HG02610 (cell line): ENCODE measurements at regions not wholly inside any gene's neighbourhood (a gene's known extent, or its start where the extent isn't known, plus 50 kb on each side); places are given as distances from the start of the nearest gene placed in this dataset.
"Not testable (repeated sequence)": the region's sequence is repeated elsewhere in the genome, so short reads cannot be mapped to it uniquely, and the experiment has no call there.

Experiments used
- ATAC-seq: cut with Tn5 transposase; IDR thresholded peaks from one replicate; pipeline ENCODE4 v1.9.1; 2021; ENCODE audit warnings: mild to moderate bottlenecking, moderate library complexity; ENCODE audit not compliant: unreplicated experiment

DNA sequence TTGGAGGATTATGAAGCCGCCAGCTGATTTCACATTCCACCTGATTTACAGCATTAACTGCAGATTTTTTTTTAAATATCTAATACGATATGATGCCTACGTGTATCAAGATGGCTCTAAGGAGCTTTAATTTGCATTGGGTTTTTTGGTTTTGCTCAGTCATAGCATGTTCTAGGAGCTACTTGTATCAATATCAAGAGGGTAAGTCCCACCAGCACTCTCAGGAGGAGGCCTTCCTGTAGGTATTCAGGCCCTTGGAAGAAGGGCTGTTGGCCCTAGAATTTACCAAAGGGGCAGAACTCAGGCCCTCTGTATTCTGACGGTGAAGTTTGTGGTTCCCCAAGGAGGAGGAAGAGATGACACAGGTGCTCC is 97.2 kb upstream of the IPO5 start:
- no peak for ATAC-seq

- ATAC-seq = no peak
Measured at GRCh38 chr13:97858161-97858560, 95.3 kb upstream of the IPO5 start.

DNA sequence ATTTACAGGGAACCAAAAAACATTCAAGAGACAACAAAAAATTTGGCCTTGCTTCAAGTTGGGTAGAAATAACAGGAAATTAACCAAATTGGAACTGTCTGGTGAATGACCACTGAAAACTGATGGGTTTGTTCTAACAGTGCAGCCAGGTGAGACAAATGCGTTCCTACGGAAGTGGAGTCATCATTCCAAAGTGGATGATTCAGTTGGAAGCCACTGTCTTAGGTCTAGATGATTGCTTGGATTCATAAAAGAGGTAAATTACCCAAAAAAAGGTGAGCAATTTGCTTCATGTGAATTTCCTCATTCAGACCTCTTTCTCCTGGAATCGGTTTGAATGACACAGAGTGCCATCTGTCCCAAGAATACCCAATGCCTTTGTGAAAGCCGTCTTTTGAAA is 87.1 kb upstream of the IPO5 start:
- ATAC-seq = no peak

- no peak for ATAC-seq
Measured at GRCh38 chr13:97866751-97867150, 86.7 kb upstream of the IPO5 start.

DNA sequence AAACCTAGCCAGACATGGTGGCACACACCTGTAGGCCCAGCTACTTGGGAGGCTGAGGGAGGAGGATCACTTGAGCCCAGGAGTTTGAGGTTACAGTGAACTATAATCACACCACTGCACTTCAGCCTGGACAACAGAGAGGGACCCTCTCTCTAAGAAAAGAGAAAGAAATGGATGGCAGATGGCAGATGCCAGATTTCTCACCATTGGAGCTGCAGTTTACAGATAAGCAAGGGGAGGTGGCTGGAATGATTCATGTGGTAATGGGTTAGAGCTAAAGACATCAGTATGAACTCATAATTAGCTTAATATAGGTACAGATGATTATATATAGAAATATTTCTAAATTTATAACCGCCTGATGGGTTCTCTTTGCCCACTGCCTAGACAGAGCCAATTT is 80.1 kb upstream of the IPO5 start:
- no peak for ATAC-seq

- ATAC-seq = no peak
Measured at GRCh38 chr13:97875218-97875617, 78.3 kb upstream of the IPO5 start.

DNA sequence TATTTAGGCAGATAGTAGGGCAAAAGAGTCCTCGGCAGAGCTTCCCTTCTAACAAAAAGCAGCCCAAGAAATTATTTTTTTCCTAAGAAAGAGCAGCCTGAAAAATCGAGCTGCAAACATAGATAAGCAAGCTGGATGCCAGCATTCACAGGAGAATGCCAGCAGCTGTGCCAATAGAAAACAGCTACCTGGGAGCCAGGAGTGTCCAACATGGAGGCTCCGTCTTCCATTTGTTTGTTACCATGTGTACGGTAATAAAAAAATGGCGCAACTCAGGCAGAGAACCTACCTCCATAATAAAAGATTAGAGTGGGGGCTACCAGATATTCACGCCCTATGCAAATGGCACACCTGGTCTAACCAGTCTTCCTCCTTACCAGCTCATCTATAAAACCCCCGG is 77.6 kb upstream of the IPO5 start:
- ATAC-seq = no peak

DNA sequence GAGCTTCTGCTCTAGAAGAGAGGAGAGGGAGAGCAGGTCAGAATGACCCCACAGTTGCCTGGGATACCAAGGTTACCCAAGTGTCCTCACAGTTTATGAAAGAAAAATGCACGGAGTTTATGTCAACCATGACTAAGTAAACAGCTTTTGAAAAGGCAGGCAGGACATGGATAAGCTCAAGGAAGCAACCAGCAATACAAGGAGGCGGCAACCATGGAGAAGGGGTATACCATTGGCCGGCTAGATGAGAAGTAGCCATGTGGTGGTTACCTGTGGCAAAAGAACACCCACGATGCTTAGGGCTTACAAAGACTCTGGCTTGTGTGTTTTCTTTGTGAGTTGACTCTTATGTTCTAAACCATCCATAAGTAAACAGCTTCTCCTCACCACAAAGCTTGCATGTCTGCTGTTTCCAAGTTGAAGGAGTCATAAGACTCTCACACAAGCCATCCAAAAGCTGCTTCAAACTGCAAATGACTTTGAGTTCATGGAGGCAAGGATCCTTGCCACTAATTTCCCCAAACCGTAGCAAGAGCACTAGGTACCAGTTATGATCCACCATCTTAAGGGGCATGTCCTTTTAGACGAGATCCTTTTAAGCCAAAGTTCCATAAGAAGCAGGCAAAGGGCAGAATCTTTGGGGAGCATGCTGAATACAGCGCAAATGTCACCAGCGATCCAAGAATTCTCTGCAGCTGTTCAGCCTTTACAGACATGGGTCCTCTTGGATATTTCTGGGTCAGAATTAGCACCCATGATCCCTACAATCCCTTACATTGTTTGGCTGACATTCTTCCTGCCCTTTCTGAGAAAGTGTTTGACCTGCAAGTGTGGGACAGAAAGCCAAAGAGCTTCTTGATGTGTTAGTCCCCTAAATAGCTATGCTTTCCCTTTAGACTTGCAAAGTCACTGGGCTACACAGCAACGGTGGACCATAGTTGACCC is 74.8 kb upstream of the IPO5 start:
- no peak for ATAC-seq

DNA sequence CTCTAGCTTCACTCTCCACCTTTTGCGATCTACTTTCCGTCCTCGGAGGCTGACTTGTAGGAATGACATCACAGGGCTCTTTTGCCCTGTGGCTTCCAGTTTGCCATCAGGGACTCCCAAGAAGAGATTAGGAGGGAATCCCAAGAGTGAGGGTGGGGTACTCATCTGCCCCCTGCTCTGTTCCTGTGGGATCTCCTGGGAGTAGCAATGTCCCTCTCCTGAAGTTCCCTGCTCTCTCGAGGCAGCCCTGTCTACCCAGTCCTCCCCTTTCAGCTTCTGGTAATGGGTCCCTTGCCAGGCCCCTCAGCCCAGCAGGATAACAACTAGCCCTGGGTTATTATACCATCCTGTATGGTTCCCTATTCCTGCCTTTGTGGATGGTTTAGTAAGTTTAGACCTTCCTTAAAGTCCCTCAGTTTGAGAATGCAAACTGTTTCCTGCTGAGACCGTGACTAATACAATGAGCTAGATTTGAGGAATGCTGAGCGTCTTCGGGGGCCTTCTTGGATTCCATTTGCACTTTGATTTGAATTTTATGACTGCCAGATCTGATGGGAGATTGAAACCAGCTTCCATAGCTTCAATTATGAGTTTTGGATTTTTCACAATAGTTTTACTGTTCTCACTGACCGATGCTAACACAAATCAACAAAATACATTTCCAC is 73.7 kb upstream of the IPO5 start:
- ATAC-seq = no peak

DNA sequence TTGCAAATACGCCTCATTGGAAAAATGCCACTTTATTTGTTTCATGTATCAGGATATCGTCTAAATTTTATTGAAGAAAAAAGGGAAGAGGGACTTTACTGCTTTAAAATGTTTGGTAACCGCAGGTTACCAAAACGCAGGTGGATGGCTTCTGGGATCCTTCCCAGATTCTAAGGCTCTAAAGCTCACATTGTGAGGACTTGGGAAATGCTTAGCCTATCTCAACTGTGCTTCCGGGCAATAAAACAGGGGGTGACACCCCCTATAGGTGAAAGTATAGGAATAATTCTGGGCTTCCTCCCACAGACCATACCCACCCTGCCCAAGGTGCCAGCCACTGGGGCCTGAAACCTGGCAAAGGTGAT is 73.2 kb upstream of the IPO5 start:
- ATAC-seq = no peak

- ATAC-seq = no peak
Measured at GRCh38 chr13:97881556-97881955, 71.9 kb upstream of the IPO5 start.

DNA sequence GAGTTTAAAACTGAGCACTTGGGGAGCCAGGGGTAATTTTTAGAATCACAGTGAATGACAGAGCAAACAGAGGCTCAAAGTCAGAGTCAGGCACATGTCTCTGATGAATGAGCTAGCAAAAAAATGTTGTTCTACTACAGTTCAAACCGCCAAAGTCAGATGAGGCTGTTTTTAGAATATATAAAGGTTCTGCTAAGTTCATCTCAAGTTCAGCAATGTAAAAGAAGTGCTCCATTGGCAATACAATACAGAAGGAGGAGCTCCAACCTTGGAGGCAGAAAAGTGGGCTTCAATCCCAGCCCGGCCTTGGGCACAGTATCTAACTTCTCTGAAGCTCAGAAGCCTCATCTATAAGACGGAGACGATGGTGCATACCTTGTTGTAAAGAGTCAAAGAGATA is 70.1 kb upstream of the IPO5 start:
- no peak for ATAC-seq

DNA sequence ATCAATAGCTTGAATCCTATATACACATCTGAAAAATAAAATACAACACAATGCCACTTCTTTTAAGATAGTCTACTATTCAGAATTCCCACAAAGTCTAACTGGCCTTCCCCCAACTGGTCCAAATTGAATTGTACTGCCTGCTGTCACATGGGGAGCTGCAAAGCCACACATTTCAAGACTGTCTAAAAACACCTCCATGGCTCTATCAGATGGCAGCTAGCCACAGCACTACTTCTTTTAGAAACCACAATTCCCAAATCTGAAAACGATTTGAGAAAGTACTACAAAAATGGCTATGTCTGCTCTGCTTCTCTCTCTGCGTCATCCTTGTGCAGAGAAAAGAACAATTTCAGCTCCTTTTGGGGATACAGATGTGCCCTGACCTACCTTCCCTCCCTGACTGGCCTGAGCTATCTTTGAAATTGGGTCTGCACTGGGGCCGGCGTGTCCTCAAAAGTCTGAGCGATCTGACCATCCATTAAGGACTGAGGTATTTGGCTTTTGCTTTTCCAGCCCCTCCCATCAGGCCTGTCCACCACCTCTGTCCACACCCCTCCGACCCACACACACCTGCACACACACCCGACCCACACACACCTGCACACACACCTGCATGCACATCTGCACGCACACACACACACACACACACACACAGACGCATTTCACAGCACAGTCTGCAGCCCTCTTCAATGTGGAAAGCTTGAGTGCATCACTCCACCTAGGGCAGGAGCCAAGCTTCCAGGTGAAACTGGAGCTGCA is 68.6 kb upstream of the IPO5 start:
- ATAC-seq = no peak

GRCh38 chr13:97885641-97886040 is 67.8 kb upstream of the IPO5 start:
- ATAC-seq = no peak

- ATAC-seq = no peak
Measured at GRCh38 chr13:97889803-97890202, 63.7 kb upstream of the IPO5 start.

DNA sequence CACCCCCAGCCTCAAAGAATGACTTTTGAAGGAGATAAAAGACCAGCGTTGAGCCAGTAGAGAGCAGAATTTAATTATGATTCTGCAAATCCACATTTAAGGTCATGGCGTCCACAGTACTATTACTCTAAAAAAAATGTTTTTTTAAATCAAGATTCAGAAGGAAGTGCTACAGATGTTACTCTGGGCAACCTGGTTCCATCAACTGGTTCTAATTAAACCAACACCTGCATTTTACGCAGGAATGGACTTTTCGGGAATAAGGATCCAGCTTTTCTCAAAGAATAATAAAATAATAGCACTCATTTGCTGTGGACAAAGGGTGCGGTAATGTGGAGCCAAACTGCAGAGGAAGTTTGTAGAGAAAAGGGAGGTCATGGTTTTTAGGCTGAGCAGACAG is 62.9 kb upstream of the IPO5 start:
- no peak for ATAC-seq

GRCh38 chr13:97891964-97892363 is 61.5 kb upstream of the IPO5 start:
- ATAC-seq = not testable (repeated sequence)

- ATAC-seq = no peak
Measured at GRCh38 chr13:97892717-97893116, 60.8 kb upstream of the IPO5 start.

DNA sequence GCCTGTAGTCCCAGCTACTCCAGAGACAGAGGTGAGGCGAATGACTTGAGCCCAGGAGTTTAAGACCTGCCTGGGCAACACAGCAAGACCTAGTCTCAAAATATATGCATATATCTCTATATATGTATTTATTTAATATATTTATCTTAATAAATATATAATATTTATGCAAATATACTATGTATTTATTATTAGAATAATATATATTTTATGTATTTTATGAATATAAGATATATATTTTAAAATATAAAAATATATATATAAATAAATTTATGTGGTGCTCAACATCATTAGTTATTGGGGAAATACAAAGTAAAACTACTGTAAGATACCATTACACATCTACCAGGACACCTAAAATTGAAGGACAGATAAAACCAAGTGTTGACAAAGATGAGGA is 58.1 kb upstream of the IPO5 start:
- ATAC-seq = no peak

GRCh38 chr13:97896446-97896845 is 57.0 kb upstream of the IPO5 start:
- ATAC-seq = no peak

- ATAC-seq = no peak
Measured at GRCh38 chr13:97901716-97902115, 51.8 kb upstream of the IPO5 start.
